HPDE6-E6E7 (cell line): ENCODE measurements at regions not wholly inside any gene's neighbourhood (a gene's known extent, or its start where the extent isn't known, plus 50 kb on each side); places are given as distances from the start of the nearest gene placed in this dataset.

ENCODE experiments used
- DNase-seq: peaks from one replicate; pipeline ENCODE4 v3.0.0; 2011; ENCODE audit warnings: missing footprints; ENCODE audit errors: extremely low spot score

GRCh38 chr5:39518516-39518915, 93.7 kb upstream of the DAB2 start:
- no peak for DNase-seq

GRCh38 chr5:39517800-39518199, 93.0 kb upstream of the DAB2 start:
- DNase-seq: no peak

- no peak for DNase-seq
Measured at GRCh38 chr5:39515881-39516280, 91.1 kb upstream of the DAB2 start.

GRCh38 chr5:39513236-39513635, 88.5 kb upstream of the DAB2 start:
- DNase-seq: no peak

GRCh38 chr5:39506211-39506610, 81.4 kb upstream of the DAB2 start:
- no peak for DNase-seq

GRCh38 chr5:39505791-39506190, 81.0 kb upstream of the DAB2 start:
- DNase-seq: no peak

GRCh38 chr5:39505363-39505762, 80.6 kb upstream of the DAB2 start:
- no peak for DNase-seq

GRCh38 chr5:39503155-39503554, 78.4 kb upstream of the DAB2 start:
- no peak for DNase-seq

GRCh38 chr5:39502704-39503103, 77.9 kb upstream of the DAB2 start:
- no peak for DNase-seq

GRCh38 chr5:39501397-39501796, 76.6 kb upstream of the DAB2 start:
- peak; percentile 26 for DNase-seq

- DNase-seq: no peak
Measured at GRCh38 chr5:39500551-39501175, 75.9 kb upstream of the DAB2 start.

GRCh38 chr5:39498278-39498952, 73.6 kb upstream of the DAB2 start:
- no peak for DNase-seq

GRCh38 chr5:39497322-39497721, 72.5 kb upstream of the DAB2 start:
- DNase-seq: no peak

- no peak for DNase-seq
Measured at GRCh38 chr5:39495227-39495626, 70.4 kb upstream of the DAB2 start.

- DNase-seq: no peak
Measured at GRCh38 chr5:39494534-39494933, 69.8 kb upstream of the DAB2 start.

GRCh38 chr5:39494107-39494510, 69.3 kb upstream of the DAB2 start:
- DNase-seq: no peak

GRCh38 chr5:39491210-39491609, 66.4 kb upstream of the DAB2 start:
- no peak for DNase-seq

GRCh38 chr5:39489263-39489662, 64.5 kb upstream of the DAB2 start:
- DNase-seq: no peak

GRCh38 chr5:39486790-39487189, 62.0 kb upstream of the DAB2 start:
- no peak for DNase-seq

GRCh38 chr5:39486361-39486760, 61.6 kb upstream of the DAB2 start:
- no peak for DNase-seq

- no peak for DNase-seq
Measured at GRCh38 chr5:39485079-39485478, 60.3 kb upstream of the DAB2 start.

GRCh38 chr5:39484673-39485072, 59.9 kb upstream of the DAB2 start:
- DNase-seq: no peak

GRCh38 chr5:39482098-39482497, 57.3 kb upstream of the DAB2 start:
- no peak for DNase-seq

- DNase-seq: no peak
Measured at GRCh38 chr5:39479537-39479936, 54.8 kb upstream of the DAB2 start.
